MM.1S (cell line): ENCODE measurements at regions not wholly inside any gene's neighbourhood (a gene's known extent, or its start where the extent isn't known, plus 50 kb on each side); places are given as distances from the start of the nearest gene placed in this dataset.

ENCODE experiments used
- DNase-seq: peaks from one replicate; pipeline ENCODE4 v3.0.0-alpha.2; 2015
- H2AFZ ChIP-seq: fragments of 300-600 bp; sonication (generic); 2 replicates; pipeline ENCODE4 v1.6.0; 2016; ENCODE audit warnings: antibody characterized with exemption, low read length
- H3F3A ChIP-seq: fragments of 300-600 bp; sonication (generic); 2 replicates; pipeline ENCODE4 v1.6.1; 2016; ENCODE audit warnings: mild to moderate bottlenecking, antibody characterized with exemption, low read length, moderate library complexity, mixed read lengths; ENCODE audit not compliant: insufficient read depth
- H3K27ac ChIP-seq: fragments of 300-600 bp; sonication (generic); 2 replicates; pipeline ENCODE4 v1.5.1; 2016; ENCODE audit warnings: mild to moderate bottlenecking, low read length
- H3K27me3 ChIP-seq: fragments of 300-600 bp; sonication (generic); replicated peaks from 2 replicates; pipeline ENCODE4 v1.6.0; 2016; ENCODE audit warnings: low read length; ENCODE audit not compliant: insufficient read depth
- H3K36me3 ChIP-seq: fragments of 300-600 bp; sonication (generic); replicated peaks from 2 replicates; pipeline ENCODE4 v1.6.1; 2016; ENCODE audit warnings: mild to moderate bottlenecking, low read length, mixed read lengths; ENCODE audit not compliant: insufficient read depth
- H3K4me1 ChIP-seq: fragments of 300-600 bp; sonication (generic); 2 replicates; pipeline ENCODE4 v1.6.1; 2016; ENCODE audit warnings: low read length, mixed read lengths
- H3K4me2 ChIP-seq: fragments of 300-600 bp; sonication (generic); 2 replicates; pipeline ENCODE4 v1.6.0; 2016; ENCODE audit warnings: low read depth, low read length
- H3K4me3 ChIP-seq: fragments of 300-600 bp; sonication (generic); 2 replicates; pipeline ENCODE4 v1.5.1; 2016; ENCODE audit warnings: low read length, mixed read lengths
- H3K79me2 ChIP-seq: fragments of 300-600 bp; sonication (generic); 2 replicates; pipeline ENCODE4 v1.6.1; 2016; ENCODE audit warnings: mixed run types, low read length, mixed read lengths
- H3K9ac ChIP-seq: fragments of 300-600 bp; sonication (generic); 2 replicates; pipeline ENCODE4 v1.6.1; 2016; ENCODE audit warnings: low read length, mixed read lengths
- H3K9me2 ChIP-seq: fragments of 300-600 bp; sonication (generic); replicated peaks from 2 replicates; pipeline ENCODE4 v1.6.1; 2016; ENCODE audit warnings: mild to moderate bottlenecking, low read length, mixed read lengths; ENCODE audit not compliant: insufficient read depth
- H3K9me3 ChIP-seq: fragments of 300-600 bp; sonication (generic); replicated peaks from 2 replicates; pipeline ENCODE4 v1.6.1; 2016; ENCODE audit warnings: mild to moderate bottlenecking, low read length, mixed read lengths; ENCODE audit not compliant: insufficient read depth
- H4K20me1 ChIP-seq: fragments of 300-600 bp; sonication (generic); 2 replicates; pipeline ENCODE4 v1.6.1; 2016; ENCODE audit warnings: mild to moderate bottlenecking, low read length, moderate library complexity, mixed read lengths; ENCODE audit not compliant: insufficient read depth
- EZH2 ChIP-seq: fragments of 300-600 bp; sonication (generic); optimal IDR thresholded peaks from 2 replicates; pipeline ENCODE3; 2017; ENCODE audit warnings: low read depth, mild to moderate bottlenecking, antibody characterized with exemption, low read length, mixed read lengths
- EZH2phosphoT487 ChIP-seq: fragments of 300-600 bp; sonication (generic); IDR thresholded peaks from 2 replicates; pipeline ENCODE4 v1.6.1; 2018; ENCODE audit warnings: antibody characterized with exemption, low read length
- TF ChIP-seq, protein P1 (sequence below): fragments of 300-600 bp; sonication (generic); IDR thresholded peaks from 2 replicates; pipeline ENCODE4 v1.5.1; 2016; ENCODE audit warnings: antibody characterized with exemption, low read length, mixed read lengths

DNA sequence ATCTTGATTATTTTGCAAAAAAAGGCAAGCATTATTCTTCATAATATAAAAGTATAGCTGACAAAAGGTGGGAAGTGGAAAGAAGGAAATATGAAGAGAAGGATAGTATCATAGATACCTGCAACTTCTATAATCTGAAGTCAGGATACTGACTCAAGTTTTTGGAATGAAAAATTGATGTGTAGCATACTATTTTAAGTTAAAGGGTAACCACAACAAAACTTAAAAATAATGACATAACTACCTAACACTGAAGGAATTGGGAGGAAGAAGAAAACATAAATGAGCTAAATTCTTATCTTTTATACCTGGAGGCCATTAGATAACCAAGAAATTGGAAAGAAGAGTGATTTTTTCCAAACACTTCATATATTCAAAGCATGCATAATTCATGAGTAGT, 51.8 kb upstream of the TLE1 start:
- Histone ChIP-seq H3K4me2 (no peak overlapping the region), H2AFZ (no peak overlapping the region), H3K27me3 (no peaks in the 10 kb centered on the region), H4K20me1 (no peaks in the 10 kb centered on the region), H3F3A (no peaks in the 10 kb centered on the region), H3K4me1 (no peaks in the 10 kb centered on the region), H3K4me3 (no peak overlapping the region), H3K79me2 (no peaks in the 10 kb centered on the region), H3K9ac (no peak overlapping the region), H3K36me3 (no peaks in the 10 kb centered on the region), H3K9me2 (no peaks in the 10 kb centered on the region), H3K9me3 (no peaks in the 10 kb centered on the region), H3K27ac (no peak overlapping the region)
- TF ChIP-seq, protein P1, sequence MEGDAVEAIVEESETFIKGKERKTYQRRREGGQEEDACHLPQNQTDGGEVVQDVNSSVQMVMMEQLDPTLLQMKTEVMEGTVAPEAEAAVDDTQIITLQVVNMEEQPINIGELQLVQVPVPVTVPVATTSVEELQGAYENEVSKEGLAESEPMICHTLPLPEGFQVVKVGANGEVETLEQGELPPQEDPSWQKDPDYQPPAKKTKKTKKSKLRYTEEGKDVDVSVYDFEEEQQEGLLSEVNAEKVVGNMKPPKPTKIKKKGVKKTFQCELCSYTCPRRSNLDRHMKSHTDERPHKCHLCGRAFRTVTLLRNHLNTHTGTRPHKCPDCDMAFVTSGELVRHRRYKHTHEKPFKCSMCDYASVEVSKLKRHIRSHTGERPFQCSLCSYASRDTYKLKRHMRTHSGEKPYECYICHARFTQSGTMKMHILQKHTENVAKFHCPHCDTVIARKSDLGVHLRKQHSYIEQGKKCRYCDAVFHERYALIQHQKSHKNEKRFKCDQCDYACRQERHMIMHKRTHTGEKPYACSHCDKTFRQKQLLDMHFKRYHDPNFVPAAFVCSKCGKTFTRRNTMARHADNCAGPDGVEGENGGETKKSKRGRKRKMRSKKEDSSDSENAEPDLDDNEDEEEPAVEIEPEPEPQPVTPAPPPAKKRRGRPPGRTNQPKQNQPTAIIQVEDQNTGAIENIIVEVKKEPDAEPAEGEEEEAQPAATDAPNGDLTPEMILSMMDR, result no peak
- TF ChIP-seq EZH2phosphoT487 (no peak), EZH2 (no peak)
- DNase-seq, result no peak

DNA sequence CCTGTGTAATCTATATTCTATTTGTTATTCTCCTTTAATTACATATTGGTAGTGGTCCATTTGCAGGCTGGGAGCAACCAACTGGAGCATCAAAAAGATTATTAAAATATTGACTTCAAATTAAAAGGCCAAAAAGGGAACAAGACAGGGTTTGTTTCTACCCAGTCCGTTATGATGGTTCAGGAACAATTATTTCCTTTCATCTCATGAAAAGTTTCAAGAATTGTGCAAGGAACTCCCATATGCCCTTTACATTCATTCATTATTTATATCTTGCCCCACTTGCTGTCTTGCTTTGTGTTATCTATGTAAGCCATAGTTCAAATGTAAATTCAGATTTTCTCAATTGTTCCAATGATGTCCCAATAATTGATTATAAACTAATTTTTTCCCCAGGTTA, 58.7 kb upstream of the TLE1 start:
- H3K9me2 ChIP-seq, result no peaks in the 10 kb centered on the region
- H3K4me3 ChIP-seq, result no peak overlapping the region
- no peaks in the 10 kb centered on the region for H3K79me2 ChIP-seq
- no peaks in the 10 kb centered on the region for H3K36me3 ChIP-seq
- H2AFZ ChIP-seq, result no peak overlapping the region
- H3K4me2 ChIP-seq, result no peak overlapping the region
- TF ChIP-seq, protein P1, result no peak
- TF ChIP-seq EZH2 (no peak), EZH2phosphoT487 (no peak)
- no peak overlapping the region for H3K27ac ChIP-seq
- no peaks in the 10 kb centered on the region for H4K20me1 ChIP-seq
- H3K9me3 ChIP-seq, result no peaks in the 10 kb centered on the region
- no peak overlapping the region for H3K9ac ChIP-seq
- no peaks in the 10 kb centered on the region for H3F3A ChIP-seq
- H3K4me1 ChIP-seq, result no peaks in the 10 kb centered on the region
- no peaks in the 10 kb centered on the region for H3K27me3 ChIP-seq
- no peak for DNase-seq

DNA sequence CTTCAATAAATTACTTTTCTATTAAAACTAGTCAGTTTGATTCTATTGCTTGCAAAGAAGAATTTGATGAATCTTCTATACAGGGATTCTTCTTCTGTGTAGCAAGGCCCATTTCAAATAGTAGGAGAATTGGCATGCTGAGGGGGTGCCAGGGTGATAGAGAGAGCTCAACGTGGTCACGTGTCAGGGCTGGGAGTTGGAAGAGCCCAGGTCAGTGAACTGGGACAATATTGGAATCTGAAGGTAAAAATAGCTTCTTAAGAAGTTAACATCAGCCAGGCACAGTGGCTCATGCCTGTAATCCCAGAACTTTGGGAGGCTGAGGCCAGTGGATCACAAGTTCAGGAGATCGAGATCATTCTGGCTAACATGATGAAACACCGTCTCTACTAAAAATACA, 64.1 kb upstream of the TLE1 start:
- Histone ChIP-seq H3K36me3 (no peaks in the 10 kb centered on the region), H3K4me3 (no peak overlapping the region), H3K9me3 (no peaks in the 10 kb centered on the region), H3K27me3 (no peaks in the 10 kb centered on the region), H3K79me2 (no peaks in the 10 kb centered on the region), H3K9me2 (no peaks in the 10 kb centered on the region), H4K20me1 (no peaks in the 10 kb centered on the region), H3K4me2 (no peak overlapping the region), H3K9ac (no peak overlapping the region), H3F3A (no peaks in the 10 kb centered on the region), H3K27ac (no peak overlapping the region), H3K4me1 (no peaks in the 10 kb centered on the region), H2AFZ (no peak overlapping the region)
- TF ChIP-seq, protein P1, result no peak
- TF ChIP-seq EZH2, result no peak
- TF ChIP-seq EZH2phosphoT487, result no peak
- no peak for DNase-seq
